SKM-1 treated with dmso at 0.1 percent for 144 hours (cell line): ENCODE measurements at regions not wholly inside any gene's neighbourhood (a gene's known extent, or its start where the extent isn't known, plus 50 kb on each side); places are given as distances from the start of the nearest gene placed in this dataset.
A peak's percentile ranks its signal among the peaks of the same experiment; 100 is the strongest.

Experiments used
- DNase-seq: peaks from one replicate; lab custom pipeline; 2025; ENCODE audit not compliant: unreplicated experiment; lab: John Stamatoyannopoulos, UW

- no peak for DNase-seq
These were observed 2119.8 kb upstream of the CELF4 start for GRCh38 chr18:39685303-39685902.

GRCh38 chr18:39681061-39681460, 2115.5 kb upstream of the CELF4 start:
- no peak for DNase-seq

- DNase-seq: peak; percentile 53
These were observed 2110.3 kb upstream of the CELF4 start for GRCh38 chr18:39675906-39676305.

GRCh38 chr18:39675368-39675767, 2109.8 kb upstream of the CELF4 start:
- DNase-seq: peak; percentile 3

- DNase-seq: no peak
These were observed 2106.6 kb upstream of the CELF4 start for GRCh38 chr18:39672171-39672570.

GRCh38 chr18:39667905-39668304, 2102.3 kb upstream of the CELF4 start:
- DNase-seq: no peak

- DNase-seq: no peak
These were observed 2100.9 kb upstream of the CELF4 start for GRCh38 chr18:39666541-39666940.

GRCh38 chr18:39661856-39662366, 2096.3 kb upstream of the CELF4 start:
- no peak for DNase-seq

GRCh38 chr18:39660141-39660540, 2094.5 kb upstream of the CELF4 start:
- no peak for DNase-seq

GRCh38 chr18:39655341-39655740, 2089.7 kb upstream of the CELF4 start:
- DNase-seq: no peak

- DNase-seq: no peak
These were observed 2087.6 kb upstream of the CELF4 start for GRCh38 chr18:39653221-39653620.

GRCh38 chr18:39648616-39649015, 2083.0 kb upstream of the CELF4 start:
- no peak for DNase-seq

GRCh38 chr18:39647627-39648534, 2082.3 kb upstream of the CELF4 start:
- DNase-seq: no peak

- DNase-seq: no peak
These were observed 2072.6 kb upstream of the CELF4 start for GRCh38 chr18:39638224-39638623.

GRCh38 chr18:39636931-39637330, 2071.3 kb upstream of the CELF4 start:
- DNase-seq: no peak

- no peak for DNase-seq
These were observed 2070.4 kb upstream of the CELF4 start for GRCh38 chr18:39635966-39636365.

GRCh38 chr18:39635192-39635591, 2069.6 kb upstream of the CELF4 start:
- DNase-seq: no peak

- no peak for DNase-seq
These were observed 2062.3 kb upstream of the CELF4 start for GRCh38 chr18:39627936-39628335.

- DNase-seq: no peak
These were observed 2059.4 kb upstream of the CELF4 start for GRCh38 chr18:39624961-39625360.

- DNase-seq: no peak
These were observed 2056.8 kb upstream of the CELF4 start for GRCh38 chr18:39622431-39622830.

- no peak for DNase-seq
These were observed 2055.1 kb upstream of the CELF4 start for GRCh38 chr18:39620551-39621168.
